ENCODE measurements at regions not wholly inside any gene's neighbourhood (a gene's known extent, or its start where the extent isn't known, plus 50 kb on each side); places are given as distances from the start of the nearest gene placed in this dataset.

DNA sequence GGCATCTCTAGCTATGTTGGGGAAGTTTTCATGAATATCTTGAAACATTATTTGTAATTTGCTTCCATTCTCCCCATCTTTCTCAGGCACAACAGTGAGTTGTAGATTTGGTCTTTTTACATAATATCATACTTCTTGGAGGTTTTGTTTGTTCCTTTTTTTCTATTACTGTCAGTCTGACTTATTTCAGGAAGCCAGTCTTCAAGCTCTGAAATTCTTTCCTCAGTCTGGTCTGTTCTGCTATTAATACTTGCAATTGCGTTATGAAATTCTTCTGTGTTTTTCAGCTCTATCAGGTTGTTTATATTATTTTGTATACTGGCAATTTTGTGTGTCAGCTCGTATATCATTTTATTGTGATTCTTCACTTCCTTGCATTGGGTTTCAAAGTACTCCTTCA is 424.6 kb upstream of the PTBP2 start:
- no peaks in the 10 kb centered on the region for H3K27me3 Mint-ChIP-seq
- no peaks in the 10 kb centered on the region for H3K36me3 Mint-ChIP-seq
- H3K4me3 Mint-ChIP-seq, result no peak overlapping the region
- H3K27ac Mint-ChIP-seq, result no peak overlapping the region
- H3K4me1 Mint-ChIP-seq, result no peaks in the 10 kb centered on the region
- DNase-seq, result no peak
- H3K9me3 Mint-ChIP-seq, result peaks cover 5% of the 10 kb centered on the region

- Mint-ChIP-seq H3K4me3 (no peak overlapping the region), H3K27me3 (no peaks in the 10 kb centered on the region)
- no peak for DNase-seq
Measured at GRCh38 chr1:96306809-96307560, 414.6 kb upstream of the PTBP2 start.

GRCh38 chr1:96308314-96308713 is 413.3 kb upstream of the PTBP2 start:
- no peak overlapping the region for H3K4me3 Mint-ChIP-seq
- H3K9me3 Mint-ChIP-seq, result no peaks in the 10 kb centered on the region
- no peak overlapping the region for H3K27ac Mint-ChIP-seq

More at GRCh38 chr1:96306809-96307560, 414.6 kb upstream of the PTBP2 start:
- Mint-ChIP-seq H3K9me3 (peaks cover 3% of the 10 kb centered on the region), H3K27ac (no peak overlapping the region), H3K4me1 (no peaks in the 10 kb centered on the region), H3K36me3 (no peaks in the 10 kb centered on the region)

DNA sequence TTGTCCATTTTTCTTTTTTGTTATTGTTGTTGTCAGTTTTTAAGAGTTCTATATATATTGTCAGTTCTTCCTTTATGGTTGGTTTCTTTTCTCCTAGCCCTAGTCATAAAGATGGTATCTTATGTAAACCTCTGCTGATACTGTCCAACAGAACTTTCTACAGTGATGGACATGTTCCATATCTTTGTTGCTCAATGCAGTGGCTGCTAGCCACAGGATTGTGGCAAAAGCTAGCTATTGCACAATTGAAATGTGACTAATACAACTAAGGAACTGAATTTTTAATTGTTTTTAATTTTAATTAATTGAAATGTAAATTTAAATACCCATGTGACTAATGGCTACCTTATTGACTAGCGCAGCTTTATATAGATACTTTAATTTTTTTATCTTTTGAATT is 411.8 kb upstream of the PTBP2 start:
- H3K36me3 Mint-ChIP-seq, result no peaks in the 10 kb centered on the region
- no peak for DNase-seq
- H3K9me3 Mint-ChIP-seq, result no peaks in the 10 kb centered on the region
- no peaks in the 10 kb centered on the region for H3K4me1 Mint-ChIP-seq
- no peak overlapping the region for H3K4me3 Mint-ChIP-seq
- H3K27me3 Mint-ChIP-seq, result no peaks in the 10 kb centered on the region
- no peak overlapping the region for H3K27ac Mint-ChIP-seq

More at GRCh38 chr1:96308314-96308713, 413.3 kb upstream of the PTBP2 start:
- Mint-ChIP-seq H3K27me3 (no peaks in the 10 kb centered on the region), H3K4me1 (no peaks in the 10 kb centered on the region), H3K36me3 (no peaks in the 10 kb centered on the region)
- no peak for DNase-seq

DNA sequence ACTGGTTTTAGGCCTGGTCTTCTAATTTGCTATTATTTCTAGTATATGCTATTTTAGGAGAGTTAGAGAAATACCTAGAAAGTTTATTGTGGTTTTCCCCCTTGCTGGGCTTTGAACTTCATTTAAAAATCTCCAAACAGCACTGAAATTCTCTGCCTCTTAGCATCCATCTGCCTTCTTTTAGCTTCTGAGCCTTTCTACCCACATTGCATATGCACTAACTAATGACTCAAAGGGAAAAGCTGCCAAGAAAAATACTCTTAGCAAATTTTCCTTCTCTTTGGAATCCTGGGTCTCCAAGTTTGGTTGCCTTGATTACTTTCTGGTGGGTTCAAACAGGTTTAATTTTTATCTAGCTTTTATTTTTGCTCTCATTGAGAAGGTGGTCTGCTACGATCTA is 408.4 kb upstream of the PTBP2 start:
- Mint-ChIP-seq H3K27me3 (no peaks in the 10 kb centered on the region), H3K4me3 (no peak overlapping the region), H3K36me3 (no peaks in the 10 kb centered on the region), H3K9me3 (no peaks in the 10 kb centered on the region), H3K4me1 (no peaks in the 10 kb centered on the region), H3K27ac (no peak overlapping the region)
- DNase-seq, result no peak

- H3K4me1 Mint-ChIP-seq, result no peaks in the 10 kb centered on the region
- H3K4me3 Mint-ChIP-seq, result no peak overlapping the region
- DNase-seq, result no peak
- H3K36me3 Mint-ChIP-seq, result no peaks in the 10 kb centered on the region
- H3K27me3 Mint-ChIP-seq, result no peaks in the 10 kb centered on the region
- peaks cover 2% of the 10 kb centered on the region for H3K9me3 Mint-ChIP-seq
- H3K27ac Mint-ChIP-seq, result no peak overlapping the region
Measured at GRCh38 chr1:96329121-96329520, 392.5 kb upstream of the PTBP2 start.

GRCh38 chr1:96331596-96331995 is 390.0 kb upstream of the PTBP2 start:
- no peaks in the 10 kb centered on the region for H3K36me3 Mint-ChIP-seq
- H3K27me3 Mint-ChIP-seq, result no peaks in the 10 kb centered on the region
- no peak for DNase-seq
- no peaks in the 10 kb centered on the region for H3K4me1 Mint-ChIP-seq
- no peak overlapping the region for H3K27ac Mint-ChIP-seq
- no peak overlapping the region for H3K4me3 Mint-ChIP-seq
- H3K9me3 Mint-ChIP-seq, result peaks cover 2% of the 10 kb centered on the region

DNA sequence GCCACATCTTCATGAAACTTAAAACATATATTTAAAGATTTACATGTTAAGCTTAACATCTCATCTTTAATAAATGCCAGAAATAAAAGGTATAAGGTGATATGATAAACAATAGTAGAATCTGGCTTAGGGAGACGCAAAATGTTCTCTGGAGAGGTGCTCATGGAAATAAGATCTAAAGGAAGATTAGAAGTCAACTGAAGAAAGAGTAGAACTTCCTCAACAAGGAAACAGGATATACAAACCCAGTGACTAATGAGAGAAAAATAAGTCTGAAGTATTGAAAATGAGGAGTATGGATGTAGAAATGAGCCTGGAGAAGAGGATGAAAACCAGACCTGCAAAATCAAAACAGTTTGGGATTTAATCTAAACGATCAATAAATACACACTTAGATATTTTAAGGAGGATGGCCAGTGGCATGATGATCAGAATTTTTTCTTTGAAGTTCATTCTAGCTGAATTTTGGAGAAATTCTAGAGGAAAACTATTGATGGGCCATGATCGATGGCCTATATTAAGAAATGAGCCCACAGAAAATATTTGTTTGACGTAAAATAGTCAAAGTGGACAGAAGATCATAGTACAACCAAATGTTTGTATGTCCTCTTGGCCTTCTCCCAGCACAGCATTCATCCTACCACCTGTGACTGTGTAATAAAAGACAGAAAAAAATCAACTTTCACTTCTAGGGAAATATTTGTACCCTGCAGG is 387.9 kb upstream of the PTBP2 start:
- H3K27me3 Mint-ChIP-seq, result no peaks in the 10 kb centered on the region
- H3K36me3 Mint-ChIP-seq, result no peaks in the 10 kb centered on the region
- no peak overlapping the region for H3K27ac Mint-ChIP-seq
- H3K4me3 Mint-ChIP-seq, result no peak overlapping the region
- H3K4me1 Mint-ChIP-seq, result no peaks in the 10 kb centered on the region
- H3K9me3 Mint-ChIP-seq, result peaks cover 4% of the 10 kb centered on the region
- DNase-seq, result no peak

DNA sequence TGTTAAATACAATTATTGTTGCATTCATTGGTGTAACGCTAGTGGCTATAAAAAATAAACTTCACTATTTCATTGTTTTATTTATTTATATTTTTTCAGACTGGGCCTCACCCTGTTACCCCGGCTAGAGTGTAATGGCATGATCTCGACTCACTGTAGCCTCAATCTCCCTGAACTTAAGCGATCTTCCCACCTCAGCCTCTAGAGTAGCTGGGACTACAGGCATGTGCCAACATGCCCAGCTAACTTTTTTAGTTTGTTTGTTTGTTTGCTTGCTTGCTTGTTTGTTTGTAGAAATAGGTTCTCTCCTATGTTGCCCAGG is 387.4 kb upstream of the PTBP2 start:
- Mint-ChIP-seq H3K27ac (no peak overlapping the region), H3K36me3 (no peaks in the 10 kb centered on the region), H3K27me3 (no peaks in the 10 kb centered on the region), H3K4me1 (no peaks in the 10 kb centered on the region), H3K4me3 (no peak overlapping the region), H3K9me3 (peaks cover 4% of the 10 kb centered on the region)
- DNase-seq, result no peak

- Mint-ChIP-seq H3K36me3 (no peaks in the 10 kb centered on the region), H3K4me1 (peaks cover 3% of the 10 kb centered on the region), H3K27ac (no peak overlapping the region), H3K27me3 (no peaks in the 10 kb centered on the region), H3K4me3 (no peak overlapping the region), H3K9me3 (peaks cover 4% of the 10 kb centered on the region)
- DNase-seq, result no peak
Measured at GRCh38 chr1:96338622-96339021, 383.0 kb upstream of the PTBP2 start.

DNA sequence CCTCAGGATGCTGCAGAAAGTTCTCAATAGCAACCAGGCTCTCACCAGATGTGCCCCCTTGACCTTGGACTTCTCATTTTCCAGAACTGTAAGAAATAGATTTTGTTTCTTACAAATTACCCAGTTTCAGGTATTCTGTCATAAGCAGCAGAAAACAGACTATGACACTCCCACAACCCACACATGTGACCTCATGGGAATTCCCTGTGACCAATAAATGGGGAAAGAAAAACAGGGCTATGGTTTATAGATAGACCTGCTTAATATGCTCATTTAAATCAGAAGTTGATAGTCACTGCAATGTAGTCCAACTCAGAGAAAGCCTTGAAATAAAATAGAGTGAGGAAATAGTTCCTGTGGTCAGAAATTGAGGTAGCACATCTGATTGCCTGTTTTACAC is 380.9 kb upstream of the PTBP2 start:
- Mint-ChIP-seq H3K4me1 (peaks cover 3% of the 10 kb centered on the region), H3K9me3 (peaks cover 15% of the 10 kb centered on the region), H3K27ac (peak overlapping the region; percentile 46), H3K36me3 (no peaks in the 10 kb centered on the region), H3K27me3 (no peaks in the 10 kb centered on the region), H3K4me3 (no peak overlapping the region)
- no peak for DNase-seq

DNA sequence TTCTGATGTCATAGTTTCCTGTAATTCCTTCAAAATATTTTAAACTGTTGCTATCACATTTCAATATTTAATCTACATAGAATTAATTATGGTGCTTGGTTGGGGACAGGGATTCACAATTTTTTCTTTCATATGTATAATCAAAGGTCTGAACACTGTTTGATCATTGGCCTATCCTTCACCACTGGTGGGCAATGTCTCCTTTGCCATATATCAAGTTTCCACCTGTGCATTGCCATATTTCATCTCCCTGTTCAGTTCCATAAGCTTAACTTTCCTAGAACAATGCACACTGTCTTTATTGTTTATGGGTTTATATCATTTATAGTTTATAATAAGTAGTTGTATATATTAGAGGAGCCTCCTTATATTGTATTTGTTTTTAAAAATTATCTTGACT is 374.9 kb upstream of the PTBP2 start:
- Mint-ChIP-seq H3K4me1 (no peaks in the 10 kb centered on the region), H3K9me3 (peaks cover 11% of the 10 kb centered on the region), H3K27me3 (no peaks in the 10 kb centered on the region), H3K27ac (no peak overlapping the region), H3K36me3 (no peaks in the 10 kb centered on the region), H3K4me3 (no peak overlapping the region)
- no peak for DNase-seq

GRCh38 chr1:96349896-96350295 is 371.7 kb upstream of the PTBP2 start:
- no peak for DNase-seq
- H3K9me3 Mint-ChIP-seq, result no peaks in the 10 kb centered on the region
- H3K4me3 Mint-ChIP-seq, result no peak overlapping the region
- H3K4me1 Mint-ChIP-seq, result no peaks in the 10 kb centered on the region
- H3K36me3 Mint-ChIP-seq, result no peaks in the 10 kb centered on the region
- H3K27me3 Mint-ChIP-seq, result peaks cover 3% of the 10 kb centered on the region
- no peak overlapping the region for H3K27ac Mint-ChIP-seq

GRCh38 chr1:96352733-96353132 is 368.9 kb upstream of the PTBP2 start:
- DNase-seq, result no peak
- H3K9me3 Mint-ChIP-seq, result no peaks in the 10 kb centered on the region
- H3K27ac Mint-ChIP-seq, result no peak overlapping the region
- H3K4me3 Mint-ChIP-seq, result no peak overlapping the region
- H3K27me3 Mint-ChIP-seq, result peaks cover 3% of the 10 kb centered on the region
- no peaks in the 10 kb centered on the region for H3K36me3 Mint-ChIP-seq
- no peaks in the 10 kb centered on the region for H3K4me1 Mint-ChIP-seq

- no peak overlapping the region for H3K4me3 Mint-ChIP-seq
- no peaks in the 10 kb centered on the region for H3K4me1 Mint-ChIP-seq
- H3K36me3 Mint-ChIP-seq, result no peaks in the 10 kb centered on the region
- peaks cover 3% of the 10 kb centered on the region for H3K27me3 Mint-ChIP-seq
- H3K27ac Mint-ChIP-seq, result no peak overlapping the region
- no peaks in the 10 kb centered on the region for H3K9me3 Mint-ChIP-seq
- no peak for DNase-seq
Measured at GRCh38 chr1:96355521-96355920, 366.1 kb upstream of the PTBP2 start.

DNA sequence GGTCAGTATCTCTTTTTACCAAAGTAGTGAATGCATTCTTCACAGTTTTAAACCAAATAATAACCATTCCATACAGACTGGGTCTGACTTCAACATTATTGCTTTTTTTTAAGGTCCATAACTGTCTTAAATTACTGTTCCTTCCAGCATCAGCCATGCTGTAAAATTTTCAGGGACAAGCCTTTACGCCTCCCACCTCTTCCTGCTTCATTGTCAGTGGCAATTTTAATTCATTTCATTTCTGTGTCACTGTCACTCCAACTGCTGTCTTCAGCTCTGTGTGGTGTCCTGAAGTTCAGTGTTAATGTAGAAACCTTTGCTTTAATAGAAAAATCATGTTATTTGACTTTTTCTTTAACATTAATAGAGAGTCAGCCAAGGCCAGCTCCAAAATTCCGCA is 365.6 kb upstream of the PTBP2 start:
- Mint-ChIP-seq H3K9me3 (no peaks in the 10 kb centered on the region), H3K36me3 (no peaks in the 10 kb centered on the region), H3K27me3 (peaks cover 3% of the 10 kb centered on the region), H3K27ac (no peak overlapping the region), H3K4me1 (no peaks in the 10 kb centered on the region), H3K4me3 (no peak overlapping the region)
- DNase-seq, result no peak
